ENCODE measurements at regions not wholly inside any gene's neighbourhood (a gene's known extent, or its start where the extent isn't known, plus 50 kb on each side); places are given as distances from the start of the nearest gene placed in this dataset.
A peak's percentile ranks its signal among the peaks of the same experiment; 100 is the strongest.

- no peak for TF ChIP-seq CTCF (IDR thresholded peaks at IDR 0.05; ENCODE audit: extremely low read depth, low read depth, low read length)
- peak overlapping the region; percentile 90 for H3K27ac ChIP-seq (ENCODE audit: low read depth, low read length)
- no peaks in the 10 kb centered on the region for H3K9me3 ChIP-seq (ENCODE audit: low read depth, low read length)
- H3K4me3 ChIP-seq (ENCODE audit: insufficient read depth, low read length), result no peak overlapping the region
- H4K20me1 ChIP-seq (ENCODE audit: insufficient read depth, low read length), result no peaks in the 10 kb centered on the region
- DNase-seq (ENCODE audit: insufficient read length, low spot score, missing footprints), result peak; percentile 86
- H3K4me2 ChIP-seq (ENCODE audit: insufficient read depth, low read length), result peak overlapping the region; percentile 53
- no peak overlapping the region for H2AFZ ChIP-seq (ENCODE audit: low read length)
- H3K36me3 ChIP-seq (ENCODE audit: insufficient read depth, low read length), result no peaks in the 10 kb centered on the region
- no peaks in the 10 kb centered on the region for H3K27me3 ChIP-seq (ENCODE audit: insufficient read depth, low read length)
- no peaks in the 10 kb centered on the region for H3K79me2 ChIP-seq (ENCODE audit: insufficient read depth, low read length)
- H3K4me1 ChIP-seq (ENCODE audit: insufficient read depth, low read length), result peaks cover 44% of the 10 kb centered on the region
Measured at GRCh38 chr6:43915986-43916923, 146.2 kb downstream of the VEGFA start.

GRCh38 chr6:43915208-43915869 lies 145.3 kb downstream of the VEGFA start:
- peak; percentile 48 for DNase-seq (ENCODE audit: insufficient read length, low spot score, missing footprints)
- H3K9me3 ChIP-seq (ENCODE audit: low read depth, low read length), result no peaks in the 10 kb centered on the region
- H3K4me1 ChIP-seq (ENCODE audit: insufficient read depth, low read length), result peaks cover 44% of the 10 kb centered on the region
- no peak overlapping the region for H3K4me2 ChIP-seq (ENCODE audit: insufficient read depth, low read length)
- no peaks in the 10 kb centered on the region for H3K36me3 ChIP-seq (ENCODE audit: insufficient read depth, low read length)
- H3K4me3 ChIP-seq (ENCODE audit: insufficient read depth, low read length), result no peak overlapping the region
- H2AFZ ChIP-seq (ENCODE audit: low read length), result no peak overlapping the region
- H4K20me1 ChIP-seq (ENCODE audit: insufficient read depth, low read length), result no peaks in the 10 kb centered on the region
- peak overlapping the region; percentile 90 for H3K27ac ChIP-seq (ENCODE audit: low read depth, low read length)
- H3K27me3 ChIP-seq (ENCODE audit: insufficient read depth, low read length), result no peaks in the 10 kb centered on the region
- H3K79me2 ChIP-seq (ENCODE audit: insufficient read depth, low read length), result no peaks in the 10 kb centered on the region
- no peak for TF ChIP-seq CTCF (IDR thresholded peaks at IDR 0.05; ENCODE audit: extremely low read depth, low read depth, low read length)

GRCh38 chr6:43914272-43915147 lies 144.5 kb downstream of the VEGFA start:
- DNase-seq (ENCODE audit: insufficient read length, low spot score, missing footprints), result peak; percentile 56
- no peak overlapping the region for H3K4me3 ChIP-seq (ENCODE audit: insufficient read depth, low read length)
- no peaks in the 10 kb centered on the region for H3K79me2 ChIP-seq (ENCODE audit: insufficient read depth, low read length)
- no peaks in the 10 kb centered on the region for H3K9me3 ChIP-seq (ENCODE audit: low read depth, low read length)
- no peaks in the 10 kb centered on the region for H4K20me1 ChIP-seq (ENCODE audit: insufficient read depth, low read length)
- H3K4me1 ChIP-seq (ENCODE audit: insufficient read depth, low read length), result peaks cover 44% of the 10 kb centered on the region
- no peak for TF ChIP-seq CTCF (IDR thresholded peaks at IDR 0.05; ENCODE audit: extremely low read depth, low read depth, low read length)
- no peak overlapping the region for H3K27ac ChIP-seq (ENCODE audit: low read depth, low read length)
- H2AFZ ChIP-seq (ENCODE audit: low read length), result no peak overlapping the region
- no peaks in the 10 kb centered on the region for H3K27me3 ChIP-seq (ENCODE audit: insufficient read depth, low read length)
- no peak overlapping the region for H3K4me2 ChIP-seq (ENCODE audit: insufficient read depth, low read length)
- no peaks in the 10 kb centered on the region for H3K36me3 ChIP-seq (ENCODE audit: insufficient read depth, low read length)

All from osteoblast (primary cell).